Body of pancreas (tissue), 4 donors: ENCODE measurements at regions not wholly inside any gene's neighbourhood (a gene's known extent, or its start where the extent isn't known, plus 50 kb on each side); places are given as distances from the start of the nearest gene placed in this dataset.

Experiments used
- ATAC-seq: fragments of 150-250 bp; one replicate; pipeline ENCODE4 v1.9.1; 2016
- DNase-seq, 4 donors: peaks; one replicate each; pipeline ENCODE4 v3.0.0-alpha.2; 2019
- H3K27ac ChIP-seq, 4 donors: fragments of 200-600 bp; sonication (generic); 1 replicate in 3 of 4; 2 replicates in 1 of 4; pipeline versions ENCODE4 v1.5.1 to v1.6.1; 2016 to 2019; ENCODE audit warnings: mild to moderate bottlenecking in 1 of 4, mixed read lengths in 1 of 4, moderate library complexity in 1 of 4
- H3K27me3 ChIP-seq, 2 donors: fragments of 200-600 bp; sonication (generic); one replicate each; pipeline ENCODE4 v1.6.0; 2016; ENCODE audit warnings: mild to moderate bottlenecking in 1 of 2
- H3K36me3 ChIP-seq, 2 donors: fragments of 200-600 bp; sonication (generic); replicated peaks in 1 of 2; 2 replicates each; pipeline ENCODE4 v1.5.1; 2016; ENCODE audit warnings: low read depth in 2 of 2; ENCODE audit not compliant: insufficient read depth in 1 of 2
- H3K4me1 ChIP-seq: fragments of 200-600 bp; sonication (generic); one replicate; pipeline ENCODE4 v1.6.0; 2016
- H3K4me3 ChIP-seq, 2 donors: fragments of 200-600 bp; sonication (generic); 1 replicate in 1 of 2; 2 replicates in 1 of 2; pipeline ENCODE4 v1.5.1; 2016 to 2019
- H3K9me3 ChIP-seq, 3 donors: fragments of 200-600 bp; sonication (generic); 1 replicate in 2 of 3; 2 replicates in 1 of 3; pipeline ENCODE4 v1.5.1; 2016
- POLR2A ChIP-seq, 3 donors: fragments of 450-650 bp; IDR thresholded peaks; one replicate each; pipeline ENCODE4 v1.6.1; 2016; ENCODE audit warnings: antibody characterized with exemption in 3 of 3, mild to moderate bottlenecking in 2 of 3
- WGBS, 2 donors: methylation state at CpG; one replicate each; pipeline ENCODE4 v1.1.5; 2017; 5-methylcytosine and 5-hydroxymethylcytosine counted together
- intact Hi-C: fragments of 100-400 bp; cut with DNase I; formaldehyde crosslinking; loops from one replicate; pipeline ENCODE4 v1.15.1; 2023
- TF ChIP-seq, protein P1 (sequence below), 7 experiments: fragments of 450-650 bp in 4 of 7; fragments of 200-600 bp in 3 of 7; sonication (generic) in 3 of 7; IDR thresholded peaks; one replicate each; pipeline ENCODE4 v1.5.1; 2016 to 2019; ENCODE audit warnings: antibody characterized with exemption in 7 of 7

GRCh38 chr16:54651440-54652195 is 279.0 kb upstream of the IRX5 start:
- ATAC-seq = no peak
- Histone ChIP-seq H3K36me3 (no peaks in the 10 kb centered on the region), H3K9me3 (no peaks in the 10 kb centered on the region), H3K4me1 (peaks cover 7% of the 10 kb centered on the region), H3K4me3 (no peak overlapping the region), H3K27ac (no peak overlapping the region), H3K27me3 (no peaks in the 10 kb centered on the region)
- TF ChIP-seq POLR2A (IDR thresholded peaks at IDR 0.05) = no peak
- TF ChIP-seq, protein P1, sequence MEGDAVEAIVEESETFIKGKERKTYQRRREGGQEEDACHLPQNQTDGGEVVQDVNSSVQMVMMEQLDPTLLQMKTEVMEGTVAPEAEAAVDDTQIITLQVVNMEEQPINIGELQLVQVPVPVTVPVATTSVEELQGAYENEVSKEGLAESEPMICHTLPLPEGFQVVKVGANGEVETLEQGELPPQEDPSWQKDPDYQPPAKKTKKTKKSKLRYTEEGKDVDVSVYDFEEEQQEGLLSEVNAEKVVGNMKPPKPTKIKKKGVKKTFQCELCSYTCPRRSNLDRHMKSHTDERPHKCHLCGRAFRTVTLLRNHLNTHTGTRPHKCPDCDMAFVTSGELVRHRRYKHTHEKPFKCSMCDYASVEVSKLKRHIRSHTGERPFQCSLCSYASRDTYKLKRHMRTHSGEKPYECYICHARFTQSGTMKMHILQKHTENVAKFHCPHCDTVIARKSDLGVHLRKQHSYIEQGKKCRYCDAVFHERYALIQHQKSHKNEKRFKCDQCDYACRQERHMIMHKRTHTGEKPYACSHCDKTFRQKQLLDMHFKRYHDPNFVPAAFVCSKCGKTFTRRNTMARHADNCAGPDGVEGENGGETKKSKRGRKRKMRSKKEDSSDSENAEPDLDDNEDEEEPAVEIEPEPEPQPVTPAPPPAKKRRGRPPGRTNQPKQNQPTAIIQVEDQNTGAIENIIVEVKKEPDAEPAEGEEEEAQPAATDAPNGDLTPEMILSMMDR (IDR thresholded peaks at IDR 0.05) = no peak
- WGBS, 2 donors = 35 to 39% methylated on average over 19 of the region's 19 CpGs
- intact Hi-C loops = no loop called here
- DNase-seq = no peak

DNA sequence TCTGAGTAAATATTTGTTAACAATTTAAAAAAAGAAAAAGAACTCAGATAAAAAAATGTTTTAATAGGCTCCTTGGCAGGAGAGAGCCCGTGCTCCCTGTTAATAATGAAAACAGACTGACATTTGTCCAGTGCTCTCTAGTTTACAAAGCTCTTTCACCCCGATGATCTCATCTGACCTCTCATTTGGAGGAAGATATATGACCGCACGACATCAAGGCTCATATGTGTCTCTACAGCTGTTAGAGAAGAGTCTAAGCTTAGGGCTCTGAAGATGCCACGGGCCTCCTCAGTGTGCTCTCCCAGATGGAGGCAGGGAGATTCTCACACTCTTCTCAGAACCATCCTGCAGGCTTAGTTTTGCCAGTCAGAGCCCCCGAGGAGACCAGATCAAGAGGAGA is 280.8 kb upstream of the IRX5 start:
- H3K27ac ChIP-seq = no peak overlapping the region
- no peaks in the 10 kb centered on the region for H3K9me3 ChIP-seq
- no peak overlapping the region for H3K4me3 ChIP-seq
- ATAC-seq (no peak), DNase-seq (no peak)
- H3K4me1 ChIP-seq = peaks cover under 1% of the 10 kb centered on the region
- intact Hi-C loops = no loop called here
- TF ChIP-seq, protein P1 (IDR thresholded peaks at IDR 0.05) = no peak
- no peak for TF ChIP-seq POLR2A (IDR thresholded peaks at IDR 0.05)
- no peaks in the 10 kb centered on the region for H3K27me3 ChIP-seq
- H3K36me3 ChIP-seq = no peaks in the 10 kb centered on the region
- WGBS, 2 donors = 48 to 60% methylated on average over 6 of the region's 6 CpGs

DNA sequence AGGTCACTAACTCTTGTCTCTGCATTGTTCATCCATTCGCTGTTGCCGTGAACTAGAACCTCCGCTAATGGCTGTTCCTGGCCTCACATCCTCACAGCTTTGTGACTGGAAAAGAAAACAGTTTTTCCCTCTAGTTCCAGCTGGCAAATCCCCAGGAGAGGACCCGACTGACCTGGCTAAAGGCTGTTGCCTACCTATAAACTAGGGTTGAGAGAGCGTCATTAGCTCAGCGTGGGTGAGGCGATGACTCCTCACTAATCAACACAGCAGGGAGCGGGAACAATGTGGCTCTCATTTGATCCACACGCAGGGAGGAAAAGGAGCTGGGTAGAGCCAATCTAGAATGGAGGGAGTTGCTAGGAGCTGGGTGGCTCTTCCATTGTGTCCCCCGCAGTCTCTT is 282.1 kb upstream of the IRX5 start:
- no peaks in the 10 kb centered on the region for H3K4me1 ChIP-seq
- TF ChIP-seq, protein P1 (IDR thresholded peaks at IDR 0.05) = no peak
- no peak for TF ChIP-seq POLR2A (IDR thresholded peaks at IDR 0.05)
- H3K27me3 ChIP-seq = no peaks in the 10 kb centered on the region
- H3K4me3 ChIP-seq = no peak overlapping the region
- ATAC-seq = no peak
- H3K9me3 ChIP-seq = no peaks in the 10 kb centered on the region
- H3K27ac ChIP-seq = no peak overlapping the region
- no peaks in the 10 kb centered on the region for H3K36me3 ChIP-seq
- intact Hi-C loops = no loop called here
- DNase-seq = no peak
- WGBS, 2 donors = 75 to 78% methylated on average over 10 of the region's 10 CpGs

DNA sequence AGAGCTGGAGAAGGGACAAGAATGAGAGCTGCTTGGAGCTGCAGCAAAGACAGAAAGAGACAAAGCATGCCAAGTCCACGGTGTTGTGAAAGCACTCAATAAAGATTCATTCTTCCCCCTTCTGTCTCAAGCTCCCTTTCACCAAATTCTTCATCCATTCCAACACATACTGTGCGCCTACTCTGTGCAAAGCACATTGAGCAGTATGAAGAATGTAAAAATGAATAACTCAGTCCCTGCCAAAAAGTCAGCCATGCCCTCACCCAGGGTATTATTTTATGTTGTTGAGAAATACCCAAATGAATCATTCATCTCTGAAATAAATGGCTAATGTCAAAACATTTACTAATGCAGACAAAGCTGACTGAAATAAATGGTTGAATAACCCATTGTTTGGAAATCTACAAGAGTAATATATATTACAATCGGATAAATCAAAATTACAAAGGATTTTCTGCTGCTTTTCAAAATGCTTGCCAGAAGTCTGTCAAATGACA is 282.9 kb upstream of the IRX5 start:
- Histone ChIP-seq H3K27me3 (no peaks in the 10 kb centered on the region), H3K4me3 (no peak overlapping the region), H3K9me3 (no peaks in the 10 kb centered on the region), H3K27ac (no peak overlapping the region), H3K4me1 (no peaks in the 10 kb centered on the region), H3K36me3 (no peaks in the 10 kb centered on the region)
- DNase-seq (no peak), ATAC-seq (no peak)
- WGBS, 2 donors = 42 to 46% methylated on average over 3 of the region's 3 CpGs
- intact Hi-C loops = no loop called here
- no peak for TF ChIP-seq POLR2A (IDR thresholded peaks at IDR 0.05)
- TF ChIP-seq, protein P1 (IDR thresholded peaks at IDR 0.05) = no peak

- H3K27ac ChIP-seq = no peak overlapping the region
- no peak for TF ChIP-seq POLR2A (IDR thresholded peaks at IDR 0.05)
- TF ChIP-seq, protein P1 (IDR thresholded peaks at IDR 0.05) = no peak
- no peak overlapping the region for H3K4me3 ChIP-seq
- no peaks in the 10 kb centered on the region for H3K9me3 ChIP-seq
- H3K36me3 ChIP-seq = no peaks in the 10 kb centered on the region
- no peaks in the 10 kb centered on the region for H3K27me3 ChIP-seq
- 78% methylated on average over 3 of the region's 3 CpGs for WGBS, 2 donors
- DNase-seq (no peak), ATAC-seq (no peak)
- intact Hi-C loops = no loop called here
- no peaks in the 10 kb centered on the region for H3K4me1 ChIP-seq
Observed at GRCh38 chr16:54647216-54647615, 283.4 kb upstream of the IRX5 start.
